Neural cell (in vitro differentiated cells): ENCODE measurements at regions not wholly inside any gene's neighbourhood (a gene's known extent, or its start where the extent isn't known, plus 50 kb on each side); places are given as distances from the start of the nearest gene placed in this dataset.

Experiments used
- H2AFZ ChIP-seq: fragments of 200-600, 300-800 bp; sonication (generic), shearing (Covaris generic); 2 replicates; pipeline ENCODE4 v1.6.0; 2014; ENCODE audit warnings: low read depth, mild to moderate bottlenecking, antibody characterized with exemption, low read length, moderate library complexity
- H3F3A ChIP-seq: fragments of 200-600 bp; shearing (Covaris generic); 2 replicates; pipeline ENCODE4 v1.6.1; 2016; ENCODE audit warnings: mild to moderate bottlenecking, moderate library complexity, mixed read lengths, antibody characterized with exemption, low read length; ENCODE audit not compliant: insufficient read depth, poor library complexity, severe bottlenecking
- H3K27ac ChIP-seq: fragments of 200-600, 300-800 bp; sonication (generic), shearing (Covaris generic); 2 replicates; pipeline ENCODE4 v1.5.1; 2014; ENCODE audit warnings: mild to moderate bottlenecking, low read length, moderate library complexity
- H3K27me3 ChIP-seq: fragments of 300-800, 200-600 bp; sonication (generic), shearing (Covaris generic); 2 replicates; pipeline ENCODE4 v1.6.0; 2014; ENCODE audit warnings: mild to moderate bottlenecking, low read depth, low read length, moderate library complexity; ENCODE audit not compliant: insufficient read depth
- H3K36me3 ChIP-seq: fragments of 300-800, 200-600 bp; sonication (generic), shearing (Covaris generic); 2 replicates; pipeline ENCODE4 v1.5.1; 2014; ENCODE audit warnings: mild to moderate bottlenecking, antibody characterized with exemption, low read length, moderate library complexity; ENCODE audit not compliant: insufficient read depth
- H3K4me2 ChIP-seq: fragments of 300-800, 200-600 bp; sonication (generic), shearing (Covaris generic); 2 replicates; pipeline ENCODE4 v1.6.0; 2014; ENCODE audit warnings: mild to moderate bottlenecking, low read length
- H3K4me3 ChIP-seq: fragments of 300-800, 200-600 bp; sonication (generic), shearing (Covaris generic); 2 replicates; pipeline ENCODE4 v1.5.1; 2014; ENCODE audit warnings: mild to moderate bottlenecking, low read length, moderate library complexity
- H3K79me2 ChIP-seq: fragments of 200-600 bp; shearing (Covaris generic); replicated peaks from 2 replicates; pipeline ENCODE4 v1.6.0; 2014; ENCODE audit warnings: mild to moderate bottlenecking, low read length, moderate library complexity; ENCODE audit not compliant: insufficient read depth
- H3K9ac ChIP-seq: fragments of 300-800, 200-600 bp; sonication (generic), shearing (Covaris generic); 2 replicates; pipeline ENCODE4 v1.6.1; 2016; ENCODE audit warnings: mild to moderate bottlenecking, low read length, mixed read lengths
- H3K9me2 ChIP-seq: fragments of 200-600 bp; shearing (Covaris generic); 2 replicates; pipeline ENCODE4 v1.6.1; 2016; ENCODE audit warnings: mild to moderate bottlenecking, low read length, mixed read lengths; ENCODE audit not compliant: insufficient read depth
- H3K9me3 ChIP-seq: fragments of 200-600, 300-800 bp; sonication (generic), shearing (Covaris generic); 2 replicates; pipeline ENCODE4 v1.6.1; 2016; ENCODE audit warnings: mild to moderate bottlenecking, mixed run types, low read length, moderate library complexity, mixed read lengths
- H4K20me1 ChIP-seq: fragments of 200-600 bp; shearing (Covaris generic); 2 replicates; pipeline ENCODE4 v1.6.1; 2016; ENCODE audit warnings: mild to moderate bottlenecking, mixed run types; ENCODE audit not compliant: insufficient read depth
- CTCF ChIP-seq: fragments of 450-650 bp; IDR thresholded peaks from 2 replicates; pipeline ENCODE4 v1.5.1; 2014; ENCODE audit warnings: antibody characterized with exemption, mild to moderate bottlenecking, moderate library complexity; ENCODE audit not compliant: poor library complexity, severe bottlenecking
- EP300 ChIP-seq: fragments of 450-650 bp; conservative IDR thresholded peaks from 2 replicates; pipeline ENCODE4 v1.6.1; 2014; ENCODE audit warnings: antibody characterized with exemption, mild to moderate bottlenecking, moderate library complexity; ENCODE audit not compliant: poor library complexity, severe bottlenecking
- MXI1 ChIP-seq: fragments of 450-650 bp; conservative IDR thresholded peaks from 2 replicates; pipeline ENCODE4 v1.6.1; 2014; ENCODE audit warnings: antibody characterized with exemption, mild to moderate bottlenecking; ENCODE audit not compliant: poor library complexity, severe bottlenecking
- POLR2AphosphoS5 ChIP-seq: IDR thresholded peaks from 2 replicates; pipeline ENCODE4 v1.6.1; 2012
- RAD21 ChIP-seq: fragments of 450-650 bp; conservative IDR thresholded peaks from 2 replicates; pipeline ENCODE4 v1.6.1; 2014; ENCODE audit warnings: antibody characterized with exemption, mild to moderate bottlenecking, moderate library complexity
- REST ChIP-seq: IDR thresholded peaks from 2 replicates; pipeline ENCODE4 v1.6.1; 2012; ENCODE audit warnings: borderline replicate concordance
- SMC3 ChIP-seq: fragments of 450-650 bp; conservative IDR thresholded peaks from 2 replicates; pipeline ENCODE4 v1.6.1; 2014; ENCODE audit warnings: antibody characterized with exemption, mild to moderate bottlenecking, moderate library complexity; ENCODE audit not compliant: poor library complexity
- TAF1 ChIP-seq: IDR thresholded peaks from 2 replicates; pipeline ENCODE4 v1.6.1; 2012; ENCODE audit warnings: low read depth

GRCh38 chr7:49717547-49717946, 55.9 kb upstream of the VWC2 start:
- no peaks in the 10 kb centered on the region for H3K36me3 ChIP-seq
- no peaks in the 10 kb centered on the region for H3K79me2 ChIP-seq
- no peak overlapping the region for H3K27ac ChIP-seq
- H4K20me1 ChIP-seq, result no peaks in the 10 kb centered on the region
- TF ChIP-seq POLR2AphosphoS5, result no peak
- TF ChIP-seq CTCF, result no peak
- TF ChIP-seq SMC3, result no peak
- no peak for TF ChIP-seq MXI1
- TF ChIP-seq RAD21, result no peak
- no peak for TF ChIP-seq EP300
- no peak for TF ChIP-seq TAF1
- no peaks in the 10 kb centered on the region for H3K27me3 ChIP-seq
- no peak overlapping the region for H3K4me2 ChIP-seq
- no peaks in the 10 kb centered on the region for H3F3A ChIP-seq
- H3K9me2 ChIP-seq, result no peaks in the 10 kb centered on the region
- no peak overlapping the region for H3K4me3 ChIP-seq
- H2AFZ ChIP-seq, result no peak overlapping the region
- H3K9me3 ChIP-seq, result no peaks in the 10 kb centered on the region
- no peak overlapping the region for H3K9ac ChIP-seq

- H3K4me3 ChIP-seq, result no peak overlapping the region
- H3K9me3 ChIP-seq, result no peaks in the 10 kb centered on the region
- TF ChIP-seq EP300, result no peak
- TF ChIP-seq REST, result no peak
- no peak for TF ChIP-seq POLR2AphosphoS5
- no peaks in the 10 kb centered on the region for H3F3A ChIP-seq
- H3K27me3 ChIP-seq, result no peaks in the 10 kb centered on the region
- H3K36me3 ChIP-seq, result no peaks in the 10 kb centered on the region
- no peaks in the 10 kb centered on the region for H3K9me2 ChIP-seq
- no peak overlapping the region for H3K9ac ChIP-seq
- H3K27ac ChIP-seq, result no peak overlapping the region
- H3K4me2 ChIP-seq, result no peak overlapping the region
- H3K79me2 ChIP-seq, result no peaks in the 10 kb centered on the region
- no peaks in the 10 kb centered on the region for H4K20me1 ChIP-seq
- no peak overlapping the region for H2AFZ ChIP-seq
Observed at GRCh38 chr7:49718760-49719159, 54.7 kb upstream of the VWC2 start.

GRCh38 chr7:49721441-49721840, 52.0 kb upstream of the VWC2 start:
- Histone ChIP-seq H4K20me1 (no peaks in the 10 kb centered on the region), H3F3A (no peaks in the 10 kb centered on the region), H3K4me3 (no peak overlapping the region), H3K79me2 (no peaks in the 10 kb centered on the region), H3K9me2 (no peaks in the 10 kb centered on the region), H3K27ac (no peak overlapping the region), H2AFZ (no peak overlapping the region), H3K9me3 (no peaks in the 10 kb centered on the region), H3K4me2 (no peak overlapping the region), H3K9ac (no peak overlapping the region), H3K27me3 (no peaks in the 10 kb centered on the region), H3K36me3 (no peaks in the 10 kb centered on the region)
- no peak for TF ChIP-seq SMC3
- TF ChIP-seq CTCF, result no peak
- TF ChIP-seq TAF1, result no peak
- TF ChIP-seq REST, result no peak
- TF ChIP-seq EP300, result no peak
- TF ChIP-seq MXI1, result no peak
- TF ChIP-seq POLR2AphosphoS5, result no peak
